ENCODE measurements at regions not wholly inside any gene's neighbourhood (a gene's known extent, or its start where the extent isn't known, plus 50 kb on each side); places are given as distances from the start of the nearest gene placed in this dataset.
A peak's percentile ranks its signal among the peaks of the same experiment; 100 is the strongest.

GRCh38 chrX:107565015-107565414 lies 63.3 kb upstream of the PRPS1 start:
- Histone ChIP-seq H3K9ac (ENCODE audit: low read length in 3 of 3) (no peak overlapping the region), H3K27me3 (ENCODE audit: control insufficient read depth, insufficient read depth, low read length) (no peaks in the 10 kb centered on the region), H3K9me3 (ENCODE audit: control insufficient read depth in 2 of 3, insufficient read depth in 1 of 3, low read length in 3 of 3) (no peaks in the 10 kb centered on the region), H3K27ac (ENCODE audit: low read depth in 2 of 2, low read length in 2 of 2) (no peak overlapping the region), H3K4me1 (ENCODE audit: control insufficient read depth in 2 of 3, insufficient read depth in 2 of 3, low read depth in 1 of 3, low read length in 3 of 3) (no peaks in the 10 kb centered on the region), H3K4me3 (ENCODE audit: low read length in 3 of 3) (no peak overlapping the region), H3K36me3 (ENCODE audit: control insufficient read depth in 2 of 3, insufficient read depth in 3 of 3, low read length in 3 of 3) (no peaks in the 10 kb centered on the region)
- TF ChIP-seq CTCF (IDR thresholded peaks at IDR 0.05; ENCODE audit: borderline replicate concordance, extremely low read depth, insufficient read depth), result no peak
- no peak for DNase-seq
- intact Hi-C loops (cut with DNase I), result no loop called here
- FAIRE-seq, result no peak

- Histone ChIP-seq H3K9me3 (ENCODE audit: control insufficient read depth in 2 of 3, insufficient read depth in 1 of 3, low read length in 3 of 3) (no peaks in the 10 kb centered on the region), H3K4me3 (ENCODE audit: low read length in 3 of 3) (no peak overlapping the region), H3K27me3 (ENCODE audit: control insufficient read depth, insufficient read depth, low read length) (no peaks in the 10 kb centered on the region), H3K27ac (ENCODE audit: low read depth in 2 of 2, low read length in 2 of 2) (no peak overlapping the region), H3K4me1 (ENCODE audit: control insufficient read depth in 2 of 3, insufficient read depth in 2 of 3, low read depth in 1 of 3, low read length in 3 of 3) (no peaks in the 10 kb centered on the region), H3K9ac (ENCODE audit: low read length in 3 of 3) (no peak overlapping the region), H3K36me3 (ENCODE audit: control insufficient read depth in 2 of 3, insufficient read depth in 3 of 3, low read length in 3 of 3) (no peaks in the 10 kb centered on the region)
- peak in 4 of 5 donors; percentile 42 to 68 (median 59) for DNase-seq
- FAIRE-seq, result no peak
- intact Hi-C loops (cut with DNase I), result no loop called here
- no peak for TF ChIP-seq CTCF (IDR thresholded peaks at IDR 0.05; ENCODE audit: borderline replicate concordance, extremely low read depth, insufficient read depth)
Observed at GRCh38 chrX:107565931-107566603, 62.2 kb upstream of the PRPS1 start.

- Histone ChIP-seq H3K36me3 (ENCODE audit: control insufficient read depth in 2 of 3, insufficient read depth in 3 of 3, low read length in 3 of 3) (no peaks in the 10 kb centered on the region), H3K27ac (ENCODE audit: low read depth in 2 of 2, low read length in 2 of 2) (no peak overlapping the region), H3K9me3 (ENCODE audit: control insufficient read depth in 2 of 3, insufficient read depth in 1 of 3, low read length in 3 of 3) (no peaks in the 10 kb centered on the region), H3K4me1 (ENCODE audit: control insufficient read depth in 2 of 3, insufficient read depth in 2 of 3, low read depth in 1 of 3, low read length in 3 of 3) (no peaks in the 10 kb centered on the region), H3K27me3 (ENCODE audit: control insufficient read depth, insufficient read depth, low read length) (no peaks in the 10 kb centered on the region), H3K4me3 (ENCODE audit: low read length in 3 of 3) (no peak overlapping the region), H3K9ac (ENCODE audit: low read length in 3 of 3) (no peak overlapping the region)
- FAIRE-seq (no peak), DNase-seq (peak in 1 of 5 donors; percentile 21)
- TF ChIP-seq CTCF (IDR thresholded peaks at IDR 0.05; ENCODE audit: borderline replicate concordance, extremely low read depth, insufficient read depth), result no peak
- intact Hi-C loops (cut with DNase I), result no loop called here
Observed at GRCh38 chrX:107566604-107567262, 61.6 kb upstream of the PRPS1 start.
